Spleen (tissue), 11 donors: ENCODE measurements at regions not wholly inside any gene's neighbourhood (a gene's known extent, or its start where the extent isn't known, plus 50 kb on each side); places are given as distances from the start of the nearest gene placed in this dataset.

ENCODE experiments used
- DNase-seq: peaks from one replicate; pipeline ENCODE4 v3.0.0-alpha.2; 2020
- H3K27ac ChIP-seq, 8 donors: fragments of 200-600 bp; sonication (generic) in 7 of 8; 1 replicate in 4 of 8; 2 replicates in 4 of 8; pipeline versions ENCODE4 v1.5.0 to v1.8.0; 2016 to 2021; ENCODE audit warnings: inconsistent platforms in 4 of 8, mild to moderate bottlenecking in 4 of 8, moderate library complexity in 1 of 8
- H3K27me3 ChIP-seq, 7 donors: fragments of 200-600 bp; sonication (generic) in 6 of 7; replicated peaks in 1 of 7; 1 replicate in 4 of 7; 2 replicates in 3 of 7; pipeline versions ENCODE4 v1.5.0 to v1.8.0; 2016 to 2021; ENCODE audit warnings: inconsistent platforms in 3 of 7, mild to moderate bottlenecking in 1 of 7
- H3K36me3 ChIP-seq, 6 donors: fragments of 200-600 bp; sonication (generic) in 5 of 6; 1 replicate in 4 of 6; 2 replicates in 2 of 6; pipeline versions ENCODE4 v1.5.0 to v1.8.0; 2016 to 2021; ENCODE audit warnings: inconsistent platforms in 2 of 6
- H3K4me1 ChIP-seq, 6 donors: fragments of 200-600 bp; sonication (generic) in 5 of 6; 1 replicate in 3 of 6; 2 replicates in 3 of 6; pipeline versions ENCODE4 v1.5.0 to v1.8.0; 2016 to 2021; ENCODE audit warnings: inconsistent platforms in 3 of 6
- H3K4me3 ChIP-seq, 8 donors: fragments of 200-600 bp; sonication (generic) in 7 of 8; 1 replicate in 4 of 8; 2 replicates in 4 of 8; pipeline versions ENCODE4 v1.5.0 to v1.8.0; 2016 to 2021; ENCODE audit warnings: inconsistent platforms in 4 of 8, mild to moderate bottlenecking in 4 of 8, moderate library complexity in 2 of 8
- H3K9me3 ChIP-seq, 8 donors: fragments of 200-600 bp; sonication (generic) in 7 of 8; 1 replicate in 4 of 8; 2 replicates in 4 of 8; pipeline versions ENCODE4 v1.5.0 to v1.8.0; 2016 to 2021; ENCODE audit warnings: inconsistent platforms in 4 of 8
- CTCF ChIP-seq, 11 experiments: fragments of 200-600 bp in 7 of 11; fragments of 450-650 bp in 4 of 11; sonication (generic) in 4 of 11; IDR thresholded peaks in 8 of 11; conservative IDR thresholded peaks in 3 of 11; 1 replicate in 7 of 11; 2 replicates in 4 of 11; pipeline versions ENCODE4 v1.4.0 to v1.8.0; 2016 to 2021; ENCODE audit warnings: antibody characterized with exemption in 11 of 11, inconsistent platforms in 4 of 11, mild to moderate bottlenecking in 1 of 11
- POLR2A ChIP-seq, 3 donors: fragments of 450-650 bp; IDR thresholded peaks; one replicate each; pipeline ENCODE4 v1.5.1; 2017; ENCODE audit warnings: antibody characterized with exemption in 3 of 3, mild to moderate bottlenecking in 1 of 3
- POLR2AphosphoS5 ChIP-seq, 3 donors: sonication (generic); formaldehyde crosslinking; IDR thresholded peaks; one replicate each; pipeline ENCODE4 v1.5.1; 2017; ENCODE audit warnings: antibody characterized with exemption in 3 of 3
- WGBS, 5 donors: extraction: QIAGEN DNeasy Blood & Tissue Kit in 3 of 5; methylation state at CpG; one replicate each; pipeline versions ENCODE4 v1.1.5 to v1.1.7; 2013 to 2018; 5-methylcytosine and 5-hydroxymethylcytosine counted together
- intact Hi-C: fragments of 100-400 bp; cut with DNase I; formaldehyde crosslinking; loops from one replicate; pipeline ENCODE4 v1.15.0; 2023; ENCODE audit warnings: low total_unique reads
- donor health status: healthy with polysubstance abuse.
- donor health status: DM: no; HTN: no; CAD: no; lungs with moderate emphysema.
- donor health status: DM: no; HTN: no; CAD: no.
- donor health status: Bipolar disorder and iron deficiency.
- donor health status: healthy.
- donor health status: DM: no; HTN: no; CAD: no.
- donor health status: DM: yes; HTN: yes; CAD: no.

GRCh38 chr6:40817369-40817768 is 221.7 kb downstream of the UNC5CL start:
- H3K9me3 ChIP-seq, result no peaks in the 10 kb centered on the region
- no peak overlapping the region for H3K27ac ChIP-seq
- 73 to 83% (median 78%) methylated on average over 6 of the region's 6 CpGs for WGBS, 5 donors
- no peaks in the 10 kb centered on the region for H3K36me3 ChIP-seq
- peaks cover 0 to 3% (median 0%) of the 10 kb centered on the region in 7 donors for H3K27me3 ChIP-seq
- TF ChIP-seq POLR2A (IDR thresholded peaks at IDR 0.05) (no peak), POLR2AphosphoS5 (IDR thresholded peaks at IDR 0.05) (no peak), CTCF (IDR thresholded peaks at IDR 0.05 in 8 of 11, conservative IDR thresholded peaks at IDR 0.05 in 3 of 11) (no peak)
- no peaks in the 10 kb centered on the region for H3K4me1 ChIP-seq
- DNase-seq, result no peak
- intact Hi-C loops, result no loop called here
- no peak overlapping the region for H3K4me3 ChIP-seq

GRCh38 chr6:40816601-40817000 is 222.4 kb downstream of the UNC5CL start:
- no peak overlapping the region for H3K27ac ChIP-seq
- H3K4me1 ChIP-seq, result no peaks in the 10 kb centered on the region
- intact Hi-C loops, result no loop called here
- no peak for TF ChIP-seq POLR2AphosphoS5 (IDR thresholded peaks at IDR 0.05)
- no peak for TF ChIP-seq CTCF (IDR thresholded peaks at IDR 0.05 in 8 of 11, conservative IDR thresholded peaks at IDR 0.05 in 3 of 11)
- TF ChIP-seq POLR2A (IDR thresholded peaks at IDR 0.05), result no peak
- 76 to 86% (median 82%) methylated on average over 2 of the region's 2 CpGs for WGBS, 5 donors
- H3K27me3 ChIP-seq, result peaks cover 0 to 3% (median 0%) of the 10 kb centered on the region in 7 donors
- H3K36me3 ChIP-seq, result no peaks in the 10 kb centered on the region
- H3K4me3 ChIP-seq, result no peak overlapping the region
- no peaks in the 10 kb centered on the region for H3K9me3 ChIP-seq
- DNase-seq, result no peak

- TF ChIP-seq POLR2AphosphoS5 (IDR thresholded peaks at IDR 0.05) (no peak), POLR2A (IDR thresholded peaks at IDR 0.05) (no peak), CTCF (IDR thresholded peaks at IDR 0.05 in 8 of 11, conservative IDR thresholded peaks at IDR 0.05 in 3 of 11) (no peak)
These were observed 223.3 kb downstream of the UNC5CL start for GRCh38 chr6:40815731-40816130.

GRCh38 chr6:40810171-40810570 is 223.0 kb upstream of the LRFN2 start:
- H3K36me3 ChIP-seq, result no peaks in the 10 kb centered on the region
- no peak overlapping the region for H3K27ac ChIP-seq
- H3K4me1 ChIP-seq, result no peaks in the 10 kb centered on the region
- H3K27me3 ChIP-seq, result no peaks in the 10 kb centered on the region
- intact Hi-C loops, result no loop called here
- DNase-seq, result no peak
- H3K4me3 ChIP-seq, result no peak overlapping the region
- H3K9me3 ChIP-seq, result no peaks in the 10 kb centered on the region
- TF ChIP-seq POLR2A (IDR thresholded peaks at IDR 0.05) (no peak), POLR2AphosphoS5 (IDR thresholded peaks at IDR 0.05) (no peak), CTCF (IDR thresholded peaks at IDR 0.05 in 8 of 11, conservative IDR thresholded peaks at IDR 0.05 in 3 of 11) (no peak)

More at GRCh38 chr6:40815731-40816130, 223.3 kb downstream of the UNC5CL start:
- peaks cover 0 to 3% (median 0%) of the 10 kb centered on the region in 7 donors for H3K27me3 ChIP-seq
- H3K27ac ChIP-seq, result no peak overlapping the region
- intact Hi-C loops, result no loop called here
- H3K9me3 ChIP-seq, result no peaks in the 10 kb centered on the region
- DNase-seq, result no peak
- no peak overlapping the region for H3K4me3 ChIP-seq
- no peaks in the 10 kb centered on the region for H3K36me3 ChIP-seq
- WGBS, 5 donors, result 89 to 96% (median 93%) methylated on average over 11 to 12 of the region's 12 CpGs
- no peaks in the 10 kb centered on the region for H3K4me1 ChIP-seq
